Right ventricle myocardium superior (tissue), 1 donor: ENCODE measurements at regions not wholly inside any gene's neighbourhood (a gene's known extent, or its start where the extent isn't known, plus 50 kb on each side); places are given as distances from the start of the nearest gene placed in this dataset.
"Not testable (repeated sequence)": the region's sequence is repeated elsewhere in the genome, so short reads cannot be mapped to it uniquely, and the experiment has no call there.

ENCODE experiments used
- ATAC-seq: fragments of 200-7000 bp; cut with Tn5 transposase; one replicate; pipeline ENCODE4 v1.9.1; 2020; ENCODE audit warnings: mild to moderate bottlenecking; ENCODE audit not compliant: poor library complexity
- DNase-seq: peaks from one replicate; pipeline ENCODE4 v3.0.0-alpha.2; 2020
- intact Hi-C: fragments of 100-400 bp; cut with DNase I; formaldehyde crosslinking; loops from one replicate; pipeline ENCODE4 v1.11.2; 2022
- donor health status: DM: no; HTN: yes; CAD: no; lungs with severe emphysema.

- intact Hi-C loops = no loop called here
- no peak for ATAC-seq
Measured at GRCh38 chr5:162558120-162558519, 490.5 kb downstream of the GABRG2 start.

GRCh38 chr5:162567644-162568043 lies 500.1 kb downstream of the GABRG2 start:
- no peak for ATAC-seq
- intact Hi-C loops = no loop called here
- DNase-seq = no peak

More at GRCh38 chr5:162558120-162558519, 490.5 kb downstream of the GABRG2 start:
- no peak for DNase-seq

GRCh38 chr5:162573758-162574157 lies 506.2 kb downstream of the GABRG2 start:
- no peak for ATAC-seq
- intact Hi-C loops = no loop called here
- DNase-seq = no peak

- no peak for ATAC-seq
- intact Hi-C loops = no loop called here
- DNase-seq = no peak
Measured at GRCh38 chr5:162591724-162592123, 524.2 kb downstream of the GABRG2 start.

GRCh38 chr5:162593881-162594280 lies 526.3 kb downstream of the GABRG2 start:
- no peak for DNase-seq
- intact Hi-C loops = no loop called here
- no peak for ATAC-seq

- DNase-seq (no peak), ATAC-seq (no peak)
- intact Hi-C loops = no loop called here
Measured at GRCh38 chr5:162603443-162604070, 536.0 kb downstream of the GABRG2 start.

GRCh38 chr5:162607879-162608278 lies 540.3 kb downstream of the GABRG2 start:
- ATAC-seq (no peak), DNase-seq (no peak)
- intact Hi-C loops = no loop called here

GRCh38 chr5:162621726-162622263 lies 554.2 kb downstream of the GABRG2 start:
- ATAC-seq, intact Hi-C loops: not testable (repeated sequence)
- peak; percentile 30 for DNase-seq

GRCh38 chr5:162624110-162624509 lies 556.5 kb downstream of the GABRG2 start:
- ATAC-seq (no peak), DNase-seq (no peak)
- intact Hi-C loops = no loop called here

GRCh38 chr5:162637481-162637880 lies 569.9 kb downstream of the GABRG2 start:
- intact Hi-C loops = no loop called here
- DNase-seq (no peak), ATAC-seq (no peak)

GRCh38 chr5:162638849-162639248 lies 571.3 kb downstream of the GABRG2 start:
- intact Hi-C loops = no loop called here
- ATAC-seq (no peak), DNase-seq (no peak)

GRCh38 chr5:162641142-162641813 lies 573.7 kb downstream of the GABRG2 start:
- ATAC-seq = no peak
- intact Hi-C loops = no loop called here
- no peak for DNase-seq

- no peak for DNase-seq
- intact Hi-C loops = no loop called here
- no peak for ATAC-seq
Measured at GRCh38 chr5:162654661-162655405, 587.3 kb downstream of the GABRG2 start.

- intact Hi-C loops = no loop called here
- DNase-seq (no peak), ATAC-seq (no peak)
Measured at GRCh38 chr5:162657076-162657475, 589.5 kb downstream of the GABRG2 start.

- DNase-seq = no peak
- no peak for ATAC-seq
- intact Hi-C loops = no loop called here
Measured at GRCh38 chr5:162664846-162665245, 597.3 kb downstream of the GABRG2 start.

- intact Hi-C loops = no loop called here
Measured at GRCh38 chr5:162668926-162669325, 601.4 kb downstream of the GABRG2 start.

GRCh38 chr5:162672061-162672460 lies 604.5 kb downstream of the GABRG2 start:
- no peak for DNase-seq
- intact Hi-C loops = no loop called here
- peak; percentile 69 for ATAC-seq

More at GRCh38 chr5:162668926-162669325, 601.4 kb downstream of the GABRG2 start:
- ATAC-seq (no peak), DNase-seq (no peak)

GRCh38 chr5:162683284-162683683 lies 615.7 kb downstream of the GABRG2 start:
- DNase-seq = no peak
- ATAC-seq = no peak
- intact Hi-C loops = no loop called here

- DNase-seq (no peak), ATAC-seq (no peak)
- intact Hi-C loops = no loop called here
Measured at GRCh38 chr5:162684145-162684544, 616.6 kb downstream of the GABRG2 start.

GRCh38 chr5:162685302-162685701 lies 617.7 kb downstream of the GABRG2 start:
- no peak for ATAC-seq
- peak; percentile 29 for DNase-seq
- intact Hi-C loops = no loop called here
